ENCODE measurements at regions not wholly inside any gene's neighbourhood (a gene's known extent, or its start where the extent isn't known, plus 50 kb on each side); places are given as distances from the start of the nearest gene placed in this dataset.
A peak's percentile ranks its signal among the peaks of the same experiment; 100 is the strongest.

GRCh38 chr5:33281431-33281843, 159.3 kb upstream of the TARS1 start:
- H3K36me3 ChIP-seq, result no peaks in the 10 kb centered on the region
- no peak overlapping the region for H3K27ac ChIP-seq
- no peaks in the 10 kb centered on the region for H3K27me3 ChIP-seq
- no peak overlapping the region for H3K4me3 ChIP-seq
- no peaks in the 10 kb centered on the region for H3K9me3 ChIP-seq (ENCODE audit: low read depth)
- H3K4me1 ChIP-seq (ENCODE audit: low read depth), result peaks cover 6% of the 10 kb centered on the region
- no peak for DNase-seq (ENCODE audit: low read depth in 1 of 2, low spot score in 1 of 2)
- TF ChIP-seq CTCF (IDR thresholded peaks at IDR 0.05; ENCODE audit: low read depth, low read length), result no peak

DNA sequence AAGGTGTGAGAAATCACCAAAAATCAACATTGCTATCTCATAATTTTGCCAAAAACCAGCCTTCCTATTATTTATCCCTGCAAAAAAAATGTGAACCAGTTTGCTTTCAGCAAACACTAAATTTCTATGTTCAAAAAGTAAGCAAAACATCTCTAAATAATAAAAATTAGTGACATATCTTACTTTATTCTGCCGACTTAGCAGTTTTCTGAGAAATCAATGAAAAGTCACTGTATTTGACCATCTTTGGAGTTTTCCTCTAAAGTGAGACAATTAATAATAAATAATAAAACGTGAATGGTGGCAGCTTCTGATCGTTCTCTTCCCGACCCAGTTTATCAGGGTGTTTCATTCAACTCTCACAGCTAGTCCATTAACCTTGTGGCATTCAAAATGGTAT, 158.6 kb upstream of the TARS1 start:
- Histone ChIP-seq H3K36me3 (no peaks in the 10 kb centered on the region), H3K27ac (no peak overlapping the region), H3K4me1 (ENCODE audit: low read depth) (peaks cover 6% of the 10 kb centered on the region), H3K4me3 (no peak overlapping the region), H3K9me3 (ENCODE audit: low read depth) (no peaks in the 10 kb centered on the region), H3K27me3 (no peaks in the 10 kb centered on the region)
- TF ChIP-seq CTCF (IDR thresholded peaks at IDR 0.05; ENCODE audit: low read depth, low read length), result no peak
- DNase-seq (ENCODE audit: low read depth in 1 of 2, low spot score in 1 of 2), result no peak

DNA sequence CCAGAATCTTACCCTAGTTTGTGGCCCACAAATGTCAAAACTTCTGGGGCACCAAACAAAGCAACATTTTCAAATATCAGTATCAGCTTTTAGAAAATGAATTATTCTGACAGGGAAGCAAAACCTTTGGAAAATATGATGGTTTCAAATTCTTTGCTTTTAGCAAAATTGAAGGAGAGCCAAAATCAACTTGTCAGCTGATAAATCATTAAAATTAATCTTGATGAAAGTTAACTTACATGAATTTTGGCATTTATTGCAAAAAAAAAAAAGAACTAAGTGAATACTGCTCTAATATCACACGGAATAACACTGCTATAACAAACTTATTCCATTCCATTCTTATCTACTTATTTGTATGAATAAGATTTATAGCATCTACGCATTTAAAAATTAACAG, 158.1 kb upstream of the TARS1 start:
- TF ChIP-seq CTCF (IDR thresholded peaks at IDR 0.05; ENCODE audit: low read depth, low read length), result no peak
- no peak for DNase-seq (ENCODE audit: low read depth in 1 of 2, low spot score in 1 of 2)
- H3K36me3 ChIP-seq, result no peaks in the 10 kb centered on the region
- no peak overlapping the region for H3K27ac ChIP-seq
- no peaks in the 10 kb centered on the region for H3K27me3 ChIP-seq
- no peak overlapping the region for H3K4me3 ChIP-seq
- no peaks in the 10 kb centered on the region for H3K9me3 ChIP-seq (ENCODE audit: low read depth)
- peaks cover 6% of the 10 kb centered on the region for H3K4me1 ChIP-seq (ENCODE audit: low read depth)

DNA sequence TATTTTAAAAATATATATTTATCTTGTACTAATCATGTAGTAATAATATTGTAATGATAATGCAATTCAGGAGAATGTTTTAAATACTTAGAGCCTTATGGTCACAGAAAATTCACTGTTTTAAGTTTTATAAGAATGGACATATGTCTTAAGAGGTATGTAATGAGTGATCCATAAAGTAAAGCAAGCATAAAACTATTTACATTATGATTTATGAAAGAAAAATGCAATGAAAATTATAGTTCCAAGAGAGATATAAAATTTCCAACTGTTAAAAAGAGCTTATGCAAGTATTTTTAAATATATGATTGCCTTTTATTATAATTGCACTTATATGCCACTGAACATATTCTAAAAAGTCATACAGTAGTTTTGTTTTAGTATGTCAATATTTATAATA, 157.5 kb upstream of the TARS1 start:
- H3K4me3 ChIP-seq, result no peak overlapping the region
- H3K36me3 ChIP-seq, result no peaks in the 10 kb centered on the region
- H3K9me3 ChIP-seq (ENCODE audit: low read depth), result no peaks in the 10 kb centered on the region
- peaks cover 6% of the 10 kb centered on the region for H3K4me1 ChIP-seq (ENCODE audit: low read depth)
- TF ChIP-seq CTCF (IDR thresholded peaks at IDR 0.05; ENCODE audit: low read depth, low read length), result no peak
- H3K27ac ChIP-seq, result no peak overlapping the region
- H3K27me3 ChIP-seq, result no peaks in the 10 kb centered on the region
- no peak for DNase-seq (ENCODE audit: low read depth in 1 of 2, low spot score in 1 of 2)

GRCh38 chr5:33284681-33285080, 156.1 kb upstream of the TARS1 start:
- Histone ChIP-seq H3K4me3 (no peak overlapping the region), H3K27ac (no peak overlapping the region)

More at GRCh38 chr5:33284681-33285080, 156.1 kb upstream of the TARS1 start:
- Histone ChIP-seq H3K4me1 (ENCODE audit: low read depth) (peaks cover 6% of the 10 kb centered on the region), H3K9me3 (ENCODE audit: low read depth) (no peaks in the 10 kb centered on the region), H3K36me3 (no peaks in the 10 kb centered on the region), H3K27me3 (no peaks in the 10 kb centered on the region)
- no peak for TF ChIP-seq CTCF (IDR thresholded peaks at IDR 0.05; ENCODE audit: low read depth, low read length)
- peak in 1 of 2 donors; percentile 30 for DNase-seq (ENCODE audit: low read depth in 1 of 2, low spot score in 1 of 2)
